H1 (cell line): ENCODE measurements at regions not wholly inside any gene's neighbourhood (a gene's known extent, or its start where the extent isn't known, plus 50 kb on each side); places are given as distances from the start of the nearest gene placed in this dataset.

Experiments used
- CTCF ChIA-PET: fragments of 300-600 bp; sonication (Branson Sonifier 250); formaldehyde crosslinking; loops from one replicate; lab custom pipeline; 2021; ENCODE audit not compliant: partially characterized antibody; lab: Charles Lee
- POLR2A ChIA-PET: fragments of 300-600 bp; sonication (Branson Sonifier 250); formaldehyde crosslinking; loops from one replicate; lab custom pipeline; 2021; ENCODE audit warnings: inconsistent platforms; ENCODE audit not compliant: partially characterized antibody; lab: Charles Lee
- DNase-seq, 2 experiments: peaks; one replicate each; pipeline versions ENCODE4 v3.0.0 to v3.0.0-alpha.2; 2010 to 2022; ENCODE audit warnings: low spot score in 2 of 2, low read depth in 1 of 2, mixed read lengths in 1 of 2
- FAIRE-seq: peaks from 2 replicates; lab custom pipeline; 2011; peaks lifted over from hg19 to GRCh38; lab: Jason Lieb, UNC
- H2AFZ ChIP-seq: 2 replicates; pipeline ENCODE4 v1.8.1; 2012; ENCODE audit warnings: low read length, inconsistent platforms
- H2AK5ac ChIP-seq: 2 replicates; pipeline ENCODE4 v1.6.1; 2013; ENCODE audit warnings: low read depth, low read length
- H2BK120ac ChIP-seq: replicated peaks from 2 replicates; pipeline ENCODE3; 2013; ENCODE audit warnings: low read depth, low read length, inconsistent platforms
- H2BK12ac ChIP-seq: 2 replicates; pipeline ENCODE4 v1.6.1; 2013; ENCODE audit warnings: low read depth, low read length
- H2BK15ac ChIP-seq: 2 replicates; pipeline ENCODE4 v1.6.1; 2013; ENCODE audit warnings: low read length
- H2BK20ac ChIP-seq: 2 replicates; pipeline ENCODE4 v1.6.1; 2013; ENCODE audit warnings: low read length
- H2BK5ac ChIP-seq: 2 replicates; pipeline ENCODE4 v1.6.1; 2013; ENCODE audit warnings: low read depth, low read length
- H3K14ac ChIP-seq: 2 replicates; pipeline ENCODE4 v1.6.1; 2013; ENCODE audit warnings: inconsistent platforms; ENCODE audit not compliant: insufficient read length
- H3K18ac ChIP-seq: 2 replicates; pipeline ENCODE4 v1.6.1; 2013; ENCODE audit warnings: low read length; ENCODE audit errors: extremely low read depth
- H3K23ac ChIP-seq: 2 replicates; pipeline ENCODE4 v1.6.1; 2013; ENCODE audit warnings: inconsistent platforms; ENCODE audit not compliant: insufficient read length
- H3K23me2 ChIP-seq: 2 replicates; pipeline ENCODE4 v1.6.1; 2013; ENCODE audit warnings: low read depth, low read length
- H3K27ac ChIP-seq: 2 replicates; pipeline ENCODE4 v1.6.1; 2011; ENCODE audit warnings: low read depth, low read length, inconsistent platforms
- H3K27me3 ChIP-seq, 4 experiments: replicated peaks in 1 of 4; 1 replicate in 1 of 4; 2 replicates in 3 of 4; pipeline versions ENCODE4 v1.6.1 to v1.8.1; 2011 to 2013; ENCODE audit warnings: low read length in 3 of 4, mild to moderate bottlenecking in 3 of 4, inconsistent platforms in 2 of 4, mixed read lengths in 2 of 4, moderate library complexity in 1 of 4; ENCODE audit not compliant: control insufficient read depth in 3 of 4, insufficient read depth in 3 of 4; ENCODE audit errors: extremely low read depth in 1 of 4
- H3K36me3 ChIP-seq, 4 experiments: 2 replicates each; pipeline versions ENCODE4 v1.6.1 to v1.8.1; 2011 to 2013; ENCODE audit warnings: mild to moderate bottlenecking in 4 of 4, low read length in 3 of 4, moderate library complexity in 2 of 4, control low read depth in 1 of 4, inconsistent platforms in 1 of 4; ENCODE audit not compliant: insufficient read depth in 4 of 4, control insufficient read depth in 2 of 4
- H3K4ac ChIP-seq: replicated peaks from 2 replicates; pipeline ENCODE3; 2013; ENCODE audit warnings: low read length, low read depth, mixed read lengths, inconsistent platforms; ENCODE audit not compliant: insufficient read length
- H3K4me1 ChIP-seq, 4 experiments: replicated peaks in 1 of 4; 1 replicate in 1 of 4; 2 replicates in 3 of 4; pipeline versions ENCODE4 v1.6.1 to v1.8.1; 2011 to 2013; ENCODE audit warnings: low read length in 3 of 4, inconsistent platforms in 2 of 4, mixed read lengths in 1 of 4; ENCODE audit not compliant: insufficient read depth in 4 of 4, control insufficient read depth in 3 of 4
- H3K4me2 ChIP-seq, 2 experiments: 2 replicates each; pipeline versions ENCODE4 v1.6.1 to v1.8.1; 2011 to 2013; ENCODE audit warnings: low read depth in 2 of 2, low read length in 2 of 2, control low read depth in 1 of 2, inconsistent platforms in 1 of 2, mild to moderate bottlenecking in 1 of 2; ENCODE audit not compliant: insufficient read depth in 1 of 2
- H3K4me3 ChIP-seq, 4 experiments: fragments of 200-600, 300-600 bp in 1 of 4; sonication (generic), shearing (Covaris generic), sonication (Bioruptor Twin) in 1 of 4; 2 replicates each; pipeline versions ENCODE4 v1.5.1 to v1.8.1; 2011 to 2016; ENCODE audit warnings: low read length in 4 of 4, low read depth in 3 of 4, control low read depth in 2 of 4, inconsistent platforms in 2 of 4, mild to moderate bottlenecking in 2 of 4, mixed read lengths in 1 of 4, moderate library complexity in 1 of 4; ENCODE audit not compliant: insufficient read depth in 2 of 4; ENCODE audit errors: extremely low read depth in 1 of 4
- H3K56ac ChIP-seq: replicated peaks from 2 replicates; pipeline ENCODE3; 2013; ENCODE audit warnings: low read depth, mild to moderate bottlenecking, mixed read lengths, low read length, inconsistent platforms; ENCODE audit not compliant: insufficient read length
- H3K79me1 ChIP-seq: 2 replicates; pipeline ENCODE4 v1.6.1; 2013; ENCODE audit warnings: low read depth, low read length, control low read depth
- H3K79me2 ChIP-seq, 2 experiments: 2 replicates each; pipeline versions ENCODE4 v1.6.1 to v1.8.1; 2012 to 2013; ENCODE audit warnings: low read length in 2 of 2, mild to moderate bottlenecking in 2 of 2, inconsistent platforms in 1 of 2; ENCODE audit not compliant: insufficient read depth in 2 of 2, control insufficient read depth in 1 of 2
- H3K9ac ChIP-seq, 4 experiments: replicated peaks in 1 of 4; 1 replicate in 1 of 4; 2 replicates in 3 of 4; pipeline versions ENCODE4 v1.6.1 to v1.8.1; 2011 to 2013; ENCODE audit warnings: low read depth in 3 of 4, low read length in 3 of 4, control low read depth in 2 of 4, mild to moderate bottlenecking in 2 of 4, moderate library complexity in 2 of 4, inconsistent platforms in 1 of 4; ENCODE audit errors: extremely low read depth in 1 of 4
- H3K9me3 ChIP-seq, 2 experiments: 2 replicates each; pipeline versions ENCODE4 v1.6.1 to v1.8.1; 2012 to 2013; ENCODE audit warnings: mild to moderate bottlenecking in 2 of 2, moderate library complexity in 2 of 2, control low read depth in 1 of 2, inconsistent platforms in 1 of 2, low read depth in 1 of 2, low read length in 1 of 2, mixed read lengths in 1 of 2; ENCODE audit not compliant: insufficient read depth in 2 of 2
- H4K20me1 ChIP-seq, 2 experiments: replicated peaks in 1 of 2; 2 replicates each; pipeline versions ENCODE3 to v1.8.1; 2011 to 2013; ENCODE audit warnings: inconsistent platforms in 2 of 2, low read length in 2 of 2, mild to moderate bottlenecking in 1 of 2; ENCODE audit not compliant: insufficient read depth in 2 of 2, control insufficient read depth in 1 of 2
- H4K5ac ChIP-seq: 2 replicates; pipeline ENCODE4 v1.6.1; 2013; ENCODE audit warnings: low read length, low read depth, mixed read lengths, inconsistent platforms; ENCODE audit not compliant: insufficient read length
- H4K8ac ChIP-seq: 2 replicates; pipeline ENCODE4 v1.8.0; 2013; ENCODE audit warnings: mild to moderate bottlenecking, moderate library complexity, low read length, inconsistent platforms; ENCODE audit not compliant: insufficient read depth; ENCODE audit errors: extremely low read depth
- H4K91ac ChIP-seq: replicated peaks from 2 replicates; pipeline ENCODE3; 2013; ENCODE audit warnings: low read length, mixed read lengths, inconsistent platforms; ENCODE audit not compliant: insufficient read length
- ASH2L ChIP-seq: fragments of 200-600, 300-600 bp; sonication (generic); IDR thresholded peaks from one replicate; pipeline ENCODE4 v1.7.1; 2017; ENCODE audit warnings: low read length
- CBX5 ChIP-seq: fragments of 300-800, 300-1000 bp; sonication (generic); IDR thresholded peaks from 2 replicates; pipeline ENCODE4 v1.7.1; 2016; ENCODE audit warnings: antibody characterized with exemption, low read length, low read depth
- CBX8 ChIP-seq: fragments of 300-800, 300-1000 bp; sonication (generic); IDR thresholded peaks from 2 replicates; pipeline ENCODE4 v1.7.1; 2016; ENCODE audit warnings: low read depth, low read length, borderline replicate concordance
- CHD2 ChIP-seq: IDR thresholded peaks from 2 replicates; pipeline ENCODE4 v1.6.1; 2012; ENCODE audit warnings: low read length, improper control_type of control experiment
- CTBP2 ChIP-seq: IDR thresholded peaks from 2 replicates; pipeline ENCODE4 v1.7.0; 2011; ENCODE audit warnings: borderline replicate concordance, mild to moderate bottlenecking, moderate library complexity, mixed read lengths, low read length; ENCODE audit not compliant: insufficient read depth, insufficient read length
- JUND ChIP-seq: IDR thresholded peaks from 2 replicates; pipeline ENCODE4 v1.6.1; 2011; ENCODE audit warnings: mild to moderate bottlenecking, improper control_type of control experiment, low read length
- SIN3A ChIP-seq, 2 experiments: IDR thresholded peaks in 1 of 2; conservative IDR thresholded peaks in 1 of 2; 2 replicates each; pipeline ENCODE4 v1.6.1; 2011 to 2012; ENCODE audit warnings: low read length in 2 of 2, improper control_type of control experiment in 1 of 2, low read depth in 1 of 2, mild to moderate bottlenecking in 1 of 2
- SP1 ChIP-seq: IDR thresholded peaks from 2 replicates; pipeline ENCODE4 v1.6.1; 2011; ENCODE audit warnings: low read depth, low read length
- SP4 ChIP-seq: IDR thresholded peaks from 2 replicates; pipeline ENCODE4 v1.6.1; 2012; ENCODE audit warnings: low read length, inconsistent platforms
- TAF7 ChIP-seq: optimal IDR thresholded peaks from 2 replicates; pipeline ENCODE3; 2011; ENCODE audit warnings: low read depth, mild to moderate bottlenecking, inconsistent platforms, low read length, moderate library complexity, borderline replicate concordance
- TBP ChIP-seq: IDR thresholded peaks from 2 replicates; pipeline ENCODE4 v1.6.1; 2011; ENCODE audit warnings: low read depth, low read length, improper control_type of control experiment
- WGBS, 2 experiments: shearing (Covaris generic) in 1 of 2; methylation state at CpG; one replicate each; pipeline versions ENCODE4 v1.1.6 to v1.1.7; 2013 to 2015; ENCODE audit warnings: low lambda C conversion rate in 2 of 2, mixed read lengths in 2 of 2, inconsistent platforms in 1 of 2, low coverage in 1 of 2, missing lambda C conversion rate in 1 of 2; ENCODE audit not compliant: insufficient replicate concordance in 2 of 2, insufficient coverage in 1 of 2, insufficient read length in 1 of 2; ENCODE audit errors: extremely low coverage in 1 of 2, missing lambda C conversion rate in 1 of 2; 5-methylcytosine and 5-hydroxymethylcytosine counted together
- TF ChIP-seq, protein P1 (sequence below), 3 experiments: IDR thresholded peaks; 1 replicate in 2 of 3; 2 replicates in 1 of 3; pipeline versions ENCODE4 v1.5.1 to v1.6.1; 2011; ENCODE audit warnings: low read length in 3 of 3, mild to moderate bottlenecking in 3 of 3, inconsistent platforms in 2 of 3, low read depth in 1 of 3, moderate library complexity in 1 of 3; ENCODE audit not compliant: insufficient read depth in 1 of 3; ENCODE audit errors: control extremely low read depth in 1 of 3

DNA sequence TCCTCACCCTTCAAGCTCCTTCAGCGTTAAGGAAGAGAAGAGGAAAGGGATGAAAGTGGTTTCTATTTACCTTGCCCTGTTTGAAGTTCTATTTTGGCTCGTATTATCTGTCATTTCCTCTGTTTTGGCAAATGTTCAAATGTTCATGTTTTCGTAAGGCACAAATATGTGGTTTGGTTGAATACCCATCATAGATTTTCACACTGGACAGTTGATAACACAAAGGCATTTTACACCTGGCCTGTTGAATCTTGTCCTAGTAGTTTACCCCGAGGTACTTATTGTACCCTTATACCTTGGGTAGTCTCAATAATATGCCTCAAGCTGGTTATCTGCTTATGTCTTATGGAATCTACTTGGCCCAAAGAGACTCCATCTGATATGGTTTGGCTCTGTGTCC lies 706.9 kb downstream of the METTL15 start:
- Histone ChIP-seq H3K4me1 (no peaks in the 10 kb centered on the region), H3K9ac (no peak overlapping the region), H3K56ac (no peak overlapping the region), H3K9me3 (0 out of 4 replicates have a peak, but pooled peaks cover 0 to 2% of the 10 kb centered on the region in 2 experiments), H3K18ac (no peak overlapping the region), H4K91ac (no peak overlapping the region), H3K79me2 (no peaks in the 10 kb centered on the region), H3K4me2 (no peak overlapping the region), H3K14ac (no peak overlapping the region), H3K27me3 (no peaks in the 10 kb centered on the region), H2BK20ac (no peak overlapping the region), H3K23me2 (no peaks in the 10 kb centered on the region), H2BK12ac (no peak overlapping the region), H3K36me3 (no peaks in the 10 kb centered on the region), H3K23ac (no peak overlapping the region), H2BK5ac (no peak overlapping the region), H2BK120ac (no peak overlapping the region), H3K4ac (no peak overlapping the region), H2AFZ (no peak overlapping the region), H3K79me1 (no peaks in the 10 kb centered on the region), H4K20me1 (no peaks in the 10 kb centered on the region), H2BK15ac (no peak overlapping the region), H2AK5ac (no peak overlapping the region), H4K8ac (no peak overlapping the region), H3K4me3 (no peak overlapping the region), H4K5ac (no peak overlapping the region), H3K27ac (no peak overlapping the region)
- POLR2A ChIA-PET, result no interaction called here
- no peak for FAIRE-seq
- 92% methylated on average over 4 of the region's 4 CpGs; no CpG with 5 or more reads in 1 of the 2 experiments for WGBS, 2 experiments
- CTCF ChIA-PET, result no interaction called here
- no peak for DNase-seq
- no peak for TF ChIP-seq TBP
- TF ChIP-seq, protein P1, sequence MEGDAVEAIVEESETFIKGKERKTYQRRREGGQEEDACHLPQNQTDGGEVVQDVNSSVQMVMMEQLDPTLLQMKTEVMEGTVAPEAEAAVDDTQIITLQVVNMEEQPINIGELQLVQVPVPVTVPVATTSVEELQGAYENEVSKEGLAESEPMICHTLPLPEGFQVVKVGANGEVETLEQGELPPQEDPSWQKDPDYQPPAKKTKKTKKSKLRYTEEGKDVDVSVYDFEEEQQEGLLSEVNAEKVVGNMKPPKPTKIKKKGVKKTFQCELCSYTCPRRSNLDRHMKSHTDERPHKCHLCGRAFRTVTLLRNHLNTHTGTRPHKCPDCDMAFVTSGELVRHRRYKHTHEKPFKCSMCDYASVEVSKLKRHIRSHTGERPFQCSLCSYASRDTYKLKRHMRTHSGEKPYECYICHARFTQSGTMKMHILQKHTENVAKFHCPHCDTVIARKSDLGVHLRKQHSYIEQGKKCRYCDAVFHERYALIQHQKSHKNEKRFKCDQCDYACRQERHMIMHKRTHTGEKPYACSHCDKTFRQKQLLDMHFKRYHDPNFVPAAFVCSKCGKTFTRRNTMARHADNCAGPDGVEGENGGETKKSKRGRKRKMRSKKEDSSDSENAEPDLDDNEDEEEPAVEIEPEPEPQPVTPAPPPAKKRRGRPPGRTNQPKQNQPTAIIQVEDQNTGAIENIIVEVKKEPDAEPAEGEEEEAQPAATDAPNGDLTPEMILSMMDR (IDR thresholded peaks at IDR 0.05; ENCODE audit: control extremely low read depth in 1 of 3, insufficient read depth in 1 of 3, low read depth in 1 of 3, low read length in 3 of 3), result no peak
- TF ChIP-seq SP4, result no peak
- TF ChIP-seq JUND, result no peak
- TF ChIP-seq TAF7, result no peak
- no peak for TF ChIP-seq SIN3A (conservative IDR thresholded peaks at IDR 0.05 in 1 of 2, IDR thresholded peaks at IDR 0.05 in 1 of 2; ENCODE audit: low read depth in 1 of 2, low read length in 2 of 2)
- TF ChIP-seq SP1, result no peak
- no peak for TF ChIP-seq ASH2L
- TF ChIP-seq CTBP2, result no peak
- TF ChIP-seq CHD2, result no peak
- no peak for TF ChIP-seq CBX8
- TF ChIP-seq CBX5, result no peak
